ENCODE measurements at regions not wholly inside any gene's neighbourhood (a gene's known extent, or its start where the extent isn't known, plus 50 kb on each side); places are given as distances from the start of the nearest gene placed in this dataset.
"Not testable (repeated sequence)": the region's sequence is repeated elsewhere in the genome, so short reads cannot be mapped to it uniquely, and the experiment has no call there.

GRCh38 chr1:239987103-239987745 lies 104.5 kb upstream of the FMN2 start:
- no peak for DNase-seq (ENCODE audit: low read depth in 3 of 3)

GRCh38 chr1:239989990-239990389 lies 101.7 kb upstream of the FMN2 start:
- no peak for DNase-seq (ENCODE audit: low read depth in 3 of 3)

GRCh38 chr1:239992566-239992965 lies 99.1 kb upstream of the FMN2 start:
- DNase-seq (ENCODE audit: low read depth in 3 of 3) = not testable (repeated sequence)

GRCh38 chr1:239993366-239993765 lies 98.3 kb upstream of the FMN2 start:
- DNase-seq (ENCODE audit: low read depth in 3 of 3) = no peak

- DNase-seq (ENCODE audit: low read depth in 3 of 3) = no peak
Measured at GRCh38 chr1:239995281-239995680, 96.4 kb upstream of the FMN2 start.

GRCh38 chr1:239997160-239997514 lies 94.5 kb upstream of the FMN2 start:
- no peak for DNase-seq (ENCODE audit: low read depth in 3 of 3)

GRCh38 chr1:239997515-239998311 lies 94.0 kb upstream of the FMN2 start:
- DNase-seq (ENCODE audit: low read depth in 3 of 3) = no peak

GRCh38 chr1:239998312-239998649 lies 93.4 kb upstream of the FMN2 start:
- no peak for DNase-seq (ENCODE audit: low read depth in 3 of 3)

- no peak for DNase-seq (ENCODE audit: low read depth in 3 of 3)
Measured at GRCh38 chr1:239999170-239999569, 92.5 kb upstream of the FMN2 start.

GRCh38 chr1:240000634-240001033 lies 91.0 kb upstream of the FMN2 start:
- no peak for DNase-seq (ENCODE audit: low read depth in 3 of 3)

GRCh38 chr1:240001177-240001740 lies 90.4 kb upstream of the FMN2 start:
- no peak for DNase-seq (ENCODE audit: low read depth in 3 of 3)

GRCh38 chr1:240004086-240004749 lies 87.5 kb upstream of the FMN2 start:
- DNase-seq (ENCODE audit: low read depth in 3 of 3) = no peak

GRCh38 chr1:240005997-240006650 lies 85.6 kb upstream of the FMN2 start:
- DNase-seq (ENCODE audit: low read depth in 3 of 3) = no peak

GRCh38 chr1:240008298-240008697 lies 83.4 kb upstream of the FMN2 start:
- no peak for DNase-seq (ENCODE audit: low read depth in 3 of 3)

GRCh38 chr1:240014051-240014450 lies 77.6 kb upstream of the FMN2 start:
- DNase-seq (ENCODE audit: low read depth in 3 of 3) = no peak

- DNase-seq (ENCODE audit: low read depth in 3 of 3) = no peak
Measured at GRCh38 chr1:240018617-240019016, 73.1 kb upstream of the FMN2 start.

GRCh38 chr1:240019524-240019923 lies 72.2 kb upstream of the FMN2 start:
- no peak for DNase-seq (ENCODE audit: low read depth in 3 of 3)

GRCh38 chr1:240020871-240021270 lies 70.8 kb upstream of the FMN2 start:
- no peak for DNase-seq (ENCODE audit: low read depth in 3 of 3)

- no peak for DNase-seq (ENCODE audit: low read depth in 3 of 3)
Measured at GRCh38 chr1:240021709-240022108, 70.0 kb upstream of the FMN2 start.

GRCh38 chr1:240027059-240027462 lies 64.6 kb upstream of the FMN2 start:
- DNase-seq (ENCODE audit: low read depth in 3 of 3) = no peak

GRCh38 chr1:240029418-240029817 lies 62.3 kb upstream of the FMN2 start:
- DNase-seq (ENCODE audit: low read depth in 3 of 3) = no peak

- no peak for DNase-seq (ENCODE audit: low read depth in 3 of 3)
Measured at GRCh38 chr1:240030236-240030635, 61.4 kb upstream of the FMN2 start.

All from stimulated activated CD4-positive, alpha-beta T cell treated with anti-CD3 and anti-CD28 coated beads, TNF-alpha, amount 100 ng/mL, for 48 hours (primary cell).